H9 (cell line): ENCODE measurements at regions not wholly inside any gene's neighbourhood (a gene's known extent, or its start where the extent isn't known, plus 50 kb on each side); places are given as distances from the start of the nearest gene placed in this dataset.

Source experiments
- DNase-seq: peaks from one replicate; pipeline ENCODE4 v3.0.0-alpha.2; 2017
- H2AFZ ChIP-seq: one replicate; pipeline ENCODE4 v1.6.1; 2013; ENCODE audit warnings: mild to moderate bottlenecking, low read length, control low read depth, moderate library complexity
- H2AK5ac ChIP-seq: 2 replicates; pipeline ENCODE4 v1.6.1; 2013; ENCODE audit warnings: low read length, control low read depth, mixed read lengths; ENCODE audit not compliant: insufficient read length
- H2BK120ac ChIP-seq: one replicate; pipeline ENCODE4 v1.6.1; 2013; ENCODE audit warnings: low read depth, mild to moderate bottlenecking, low read length, control low read depth, inconsistent platforms; ENCODE audit not compliant: poor library complexity, severe bottlenecking
- H2BK12ac ChIP-seq: 2 replicates; pipeline ENCODE4 v1.6.1; 2013; ENCODE audit warnings: low read length, control low read depth, mixed read lengths, low read depth; ENCODE audit not compliant: insufficient read length
- H2BK15ac ChIP-seq: 2 replicates; pipeline ENCODE4 v1.6.1; 2013; ENCODE audit warnings: low read depth, low read length, control low read depth
- H2BK20ac ChIP-seq: one replicate; pipeline ENCODE4 v1.6.1; 2013; ENCODE audit warnings: low read depth, mild to moderate bottlenecking, low read length, control low read depth, inconsistent platforms; ENCODE audit not compliant: poor library complexity, severe bottlenecking
- H2BK5ac ChIP-seq: 2 replicates; pipeline ENCODE4 v1.6.1; 2013; ENCODE audit warnings: low read length, control low read depth, mixed read lengths; ENCODE audit not compliant: insufficient read length
- H3K14ac ChIP-seq: 2 replicates; pipeline ENCODE4 v1.6.1; 2013; ENCODE audit warnings: low read length, control low read depth; ENCODE audit not compliant: insufficient read depth
- H3K18ac ChIP-seq: 2 replicates; pipeline ENCODE4 v1.6.1; 2013; ENCODE audit warnings: low read depth, mild to moderate bottlenecking, mixed read lengths, low read length, control low read depth; ENCODE audit not compliant: insufficient read length
- H3K23ac ChIP-seq: 2 replicates; pipeline ENCODE4 v1.6.1; 2013; ENCODE audit warnings: low read length, control low read depth, mixed read lengths, low read depth; ENCODE audit not compliant: insufficient read length
- H3K23me2 ChIP-seq: 2 replicates; pipeline ENCODE4 v1.6.1; 2013; ENCODE audit warnings: low read depth, mild to moderate bottlenecking, mixed read lengths, low read length, control low read depth; ENCODE audit not compliant: insufficient read length, poor library complexity, severe bottlenecking
- H3K27ac ChIP-seq: 2 replicates; pipeline ENCODE4 v1.5.1; 2013; ENCODE audit warnings: low read length, control low read depth, mixed read lengths, low read depth; ENCODE audit not compliant: insufficient read length
- H3K27me3 ChIP-seq: 2 replicates; pipeline ENCODE4 v1.6.1; 2013; ENCODE audit warnings: low read length, control low read depth, inconsistent platforms; ENCODE audit not compliant: insufficient read depth
- H3K4ac ChIP-seq: 2 replicates; pipeline ENCODE4 v1.6.1; 2013; ENCODE audit warnings: low read depth, mild to moderate bottlenecking, control low read depth, inconsistent platforms, low read length, moderate library complexity
- H3K4me1 ChIP-seq: 2 replicates; pipeline ENCODE4 v1.6.1; 2013; ENCODE audit warnings: low read length, control low read depth, inconsistent platforms; ENCODE audit not compliant: insufficient read depth
- H3K4me2 ChIP-seq: 2 replicates; pipeline ENCODE4 v1.6.1; 2013; ENCODE audit warnings: low read length, control low read depth, mixed read lengths; ENCODE audit not compliant: insufficient read length, insufficient read depth
- H3K56ac ChIP-seq: 2 replicates; pipeline ENCODE4 v1.6.1; 2013; ENCODE audit warnings: low read depth, mild to moderate bottlenecking, mixed read lengths, low read length, control low read depth; ENCODE audit not compliant: insufficient read length
- H3K79me1 ChIP-seq: 2 replicates; pipeline ENCODE4 v1.6.1; 2013; ENCODE audit warnings: low read depth, mild to moderate bottlenecking, moderate library complexity, low read length, control low read depth, inconsistent platforms; ENCODE audit not compliant: insufficient read depth, poor library complexity, severe bottlenecking
- H3K79me2 ChIP-seq: 2 replicates; pipeline ENCODE4 v1.6.1; 2013; ENCODE audit warnings: low read length, control low read depth, inconsistent platforms; ENCODE audit not compliant: insufficient read depth
- H3K9ac ChIP-seq: 2 replicates; pipeline ENCODE4 v1.6.1; 2013; ENCODE audit warnings: low read length, control low read depth, mixed read lengths; ENCODE audit not compliant: insufficient read length; ENCODE audit errors: extremely low read depth
- H3K9me3 ChIP-seq: one replicate; pipeline ENCODE4 v1.6.1; 2013; ENCODE audit warnings: low read depth, low read length, inconsistent platforms; ENCODE audit not compliant: control insufficient read depth
- H3T11ph ChIP-seq: one replicate; pipeline ENCODE4 v1.6.1; 2013; ENCODE audit warnings: mild to moderate bottlenecking, low read length, control low read depth, inconsistent platforms
- H4K20me1 ChIP-seq: one replicate; pipeline ENCODE4 v1.6.1; 2013; ENCODE audit not compliant: control insufficient read depth, insufficient read length, insufficient read depth
- H4K5ac ChIP-seq: 2 replicates; pipeline ENCODE4 v1.6.1; 2013; ENCODE audit warnings: low read depth, mild to moderate bottlenecking, mixed read lengths, low read length, control low read depth; ENCODE audit not compliant: insufficient read length
- H4K8ac ChIP-seq: replicated peaks from 2 replicates; pipeline ENCODE4 v1.6.1; 2013; ENCODE audit warnings: low read length, control low read depth, mixed read lengths, low read depth; ENCODE audit not compliant: insufficient read length
- H4K91ac ChIP-seq: 2 replicates; pipeline ENCODE4 v1.6.1; 2013; ENCODE audit warnings: low read depth, mild to moderate bottlenecking, moderate library complexity, mixed read lengths, low read length, control low read depth; ENCODE audit not compliant: insufficient read length
- H3K27ac Mint-ChIP-seq, 3 experiments: 2 replicates in 2 of 3; 3 replicates in 1 of 3; pipeline ENCODE4 v1.8.0; 2020 to 2021; ENCODE audit warnings: mixed read lengths in 3 of 3, mild to moderate bottlenecking in 1 of 3, moderate library complexity in 1 of 3
- H3K27me3 Mint-ChIP-seq: 2 replicates; pipeline ENCODE4 v1.8.0; 2021; ENCODE audit warnings: low read depth, mild to moderate bottlenecking, moderate library complexity, mixed read lengths
- H3K36me3 Mint-ChIP-seq, 3 experiments: 2 replicates in 2 of 3; 3 replicates in 1 of 3; pipeline ENCODE4 v1.8.0; 2020 to 2021; ENCODE audit warnings: low read depth in 3 of 3, mixed read lengths in 3 of 3; ENCODE audit not compliant: insufficient read depth in 1 of 3
- H3K4me1 Mint-ChIP-seq, 2 experiments: 2 replicates each; pipeline ENCODE4 v1.8.0; 2020; ENCODE audit warnings: mixed read lengths in 2 of 2
- H3K4me3 Mint-ChIP-seq, 2 experiments: 2 replicates in 1 of 2; 3 replicates in 1 of 2; pipeline ENCODE4 v1.8.0; 2020 to 2021; ENCODE audit warnings: mild to moderate bottlenecking in 2 of 2, mixed read lengths in 2 of 2, moderate library complexity in 1 of 2
- H3K9me3 Mint-ChIP-seq, 2 experiments: 2 replicates in 1 of 2; 3 replicates in 1 of 2; pipeline ENCODE4 v1.8.0; 2020; ENCODE audit warnings: mild to moderate bottlenecking in 2 of 2, mixed read lengths in 2 of 2, moderate library complexity in 1 of 2
- WGBS: extraction: QIAGEN DNeasy Blood & Tissue Kit; methylation state at CpG from one replicate; pipeline ENCODE4 v1.1.7; 2013; ENCODE audit warnings: missing lambda C conversion rate, low lambda C conversion rate, mixed read lengths; ENCODE audit not compliant: insufficient read length; ENCODE audit errors: extremely low coverage; 5-methylcytosine and 5-hydroxymethylcytosine counted together
- TF ChIP-seq, protein P1 (sequence below): fragments of 200-600 bp; sonication (generic); conservative IDR thresholded peaks from 3 replicates; pipeline ENCODE4 v1.8.0; 2021; ENCODE audit warnings: antibody characterized with exemption, mild to moderate bottlenecking

DNA sequence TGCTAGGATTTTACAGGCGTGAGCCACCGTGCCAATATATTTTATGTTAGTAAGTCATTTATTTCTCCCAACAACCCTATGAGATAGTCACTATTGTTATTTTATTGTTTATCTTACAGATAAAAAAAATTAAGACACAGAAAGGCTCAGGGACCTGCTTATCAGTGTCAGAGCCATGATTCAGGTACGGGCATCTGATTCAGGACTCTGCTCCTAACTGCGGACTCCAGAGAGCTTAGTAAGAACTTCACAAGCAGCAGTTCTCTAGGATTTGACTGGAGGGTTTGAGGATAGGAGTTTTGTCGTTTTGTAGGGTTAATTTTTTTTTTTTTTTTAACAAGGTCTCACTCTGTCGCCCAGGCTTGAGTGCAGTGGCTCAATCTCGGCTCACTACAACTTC lies 174.2 kb downstream of the BCL11A start:
- H3K4me2 ChIP-seq: no peak overlapping the region
- DNase-seq: no peak
- no peak overlapping the region for H3K23ac ChIP-seq
- peaks cover 8% of the 10 kb centered on the region; the same call in 1 of the 2 replicates for H3K4me1 ChIP-seq
- no peak overlapping the region for H3K4ac ChIP-seq
- TF ChIP-seq, protein P1, sequence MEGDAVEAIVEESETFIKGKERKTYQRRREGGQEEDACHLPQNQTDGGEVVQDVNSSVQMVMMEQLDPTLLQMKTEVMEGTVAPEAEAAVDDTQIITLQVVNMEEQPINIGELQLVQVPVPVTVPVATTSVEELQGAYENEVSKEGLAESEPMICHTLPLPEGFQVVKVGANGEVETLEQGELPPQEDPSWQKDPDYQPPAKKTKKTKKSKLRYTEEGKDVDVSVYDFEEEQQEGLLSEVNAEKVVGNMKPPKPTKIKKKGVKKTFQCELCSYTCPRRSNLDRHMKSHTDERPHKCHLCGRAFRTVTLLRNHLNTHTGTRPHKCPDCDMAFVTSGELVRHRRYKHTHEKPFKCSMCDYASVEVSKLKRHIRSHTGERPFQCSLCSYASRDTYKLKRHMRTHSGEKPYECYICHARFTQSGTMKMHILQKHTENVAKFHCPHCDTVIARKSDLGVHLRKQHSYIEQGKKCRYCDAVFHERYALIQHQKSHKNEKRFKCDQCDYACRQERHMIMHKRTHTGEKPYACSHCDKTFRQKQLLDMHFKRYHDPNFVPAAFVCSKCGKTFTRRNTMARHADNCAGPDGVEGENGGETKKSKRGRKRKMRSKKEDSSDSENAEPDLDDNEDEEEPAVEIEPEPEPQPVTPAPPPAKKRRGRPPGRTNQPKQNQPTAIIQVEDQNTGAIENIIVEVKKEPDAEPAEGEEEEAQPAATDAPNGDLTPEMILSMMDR: no peak
- H3K9me3 ChIP-seq: no peaks in the 10 kb centered on the region
- no CpG with 5 or more reads among the region's 7 CpGs for WGBS
- no peak overlapping the region for H3K56ac ChIP-seq
- H2BK15ac ChIP-seq: no peak overlapping the region
- no peaks in the 10 kb centered on the region for H3K23me2 ChIP-seq
- H2BK120ac ChIP-seq: no peak overlapping the region
- no peaks in the 10 kb centered on the region for H3K27me3 ChIP-seq
- H3K14ac ChIP-seq: no peak overlapping the region
- no peak overlapping the region for H2BK5ac ChIP-seq
- no peak overlapping the region for H3K9ac ChIP-seq
- Mint-ChIP-seq H3K36me3 (no peaks in the 10 kb centered on the region), H3K4me1 (peaks cover 21 to 27% of the 10 kb centered on the region in 2 experiments), H3K4me3 (no peak overlapping the region), H3K27ac (no peak overlapping the region), H3K27me3 (peaks cover 8% of the 10 kb centered on the region), H3K9me3 (no peaks in the 10 kb centered on the region)
- H3K79me1 ChIP-seq: no peaks in the 10 kb centered on the region
- no peak overlapping the region for H2BK20ac ChIP-seq
- H2AK5ac ChIP-seq: no peak overlapping the region
- no peak overlapping the region for H4K91ac ChIP-seq
- no peaks in the 10 kb centered on the region for H4K20me1 ChIP-seq
- H4K5ac ChIP-seq: no peak overlapping the region
- no peak overlapping the region for H3T11ph ChIP-seq
- no peak overlapping the region for H4K8ac ChIP-seq
- no peaks in the 10 kb centered on the region for H3K79me2 ChIP-seq
- no peak overlapping the region for H2AFZ ChIP-seq
- H2BK12ac ChIP-seq: no peak overlapping the region
- H3K18ac ChIP-seq: no peak overlapping the region
- no peak overlapping the region for H3K27ac ChIP-seq
